WTC11 (cell line): ENCODE measurements at regions not wholly inside any gene's neighbourhood (a gene's known extent, or its start where the extent isn't known, plus 50 kb on each side); places are given as distances from the start of the nearest gene placed in this dataset.

Experiments used
- FOXP4 ChIP-seq: sonication (generic); formaldehyde crosslinking; IDR thresholded peaks from 2 replicates; pipeline ENCODE4 v1.8.0; 2022; ENCODE audit warnings: mild to moderate bottlenecking, missing genetic modification reagents
- NFE2L1 ChIP-seq: sonication (generic); formaldehyde crosslinking; IDR thresholded peaks from 2 replicates; pipeline ENCODE4 v1.8.1; 2023; ENCODE audit warnings: missing genetic modification reagents
- NR2C2 ChIP-seq: sonication (generic); formaldehyde crosslinking; IDR thresholded peaks from 2 replicates; pipeline ENCODE4 v1.8.0; 2022; ENCODE audit warnings: mild to moderate bottlenecking, missing genetic modification reagents
- TF ChIP-seq, protein P1 (sequence below): sonication (generic); formaldehyde crosslinking; IDR thresholded peaks from 2 replicates; pipeline ENCODE4 v1.8.0; 2022; ENCODE audit warnings: mild to moderate bottlenecking, missing genetic modification reagents
- TF ChIP-seq, protein P2 (sequence below): sonication (generic); formaldehyde crosslinking; IDR thresholded peaks from 2 replicates; pipeline ENCODE4 v1.8.1; 2022; ENCODE audit warnings: low read depth, missing genetic modification reagents, borderline replicate concordance
- TF ChIP-seq, protein P3 (sequence below): sonication (generic); formaldehyde crosslinking; IDR thresholded peaks from 2 replicates; pipeline ENCODE4 v1.8.1; 2022; ENCODE audit warnings: missing genetic modification reagents, borderline replicate concordance
- TF ChIP-seq, protein P4 (sequence below): fragments of 200-600 bp; IDR thresholded peaks from 2 replicates; pipeline ENCODE4 v1.8.0; 2022; ENCODE audit warnings: antibody characterized with exemption

GRCh38 chr3:18751514-18751913, 326.4 kb upstream of the SATB1 start:
- TF ChIP-seq, protein P1, sequence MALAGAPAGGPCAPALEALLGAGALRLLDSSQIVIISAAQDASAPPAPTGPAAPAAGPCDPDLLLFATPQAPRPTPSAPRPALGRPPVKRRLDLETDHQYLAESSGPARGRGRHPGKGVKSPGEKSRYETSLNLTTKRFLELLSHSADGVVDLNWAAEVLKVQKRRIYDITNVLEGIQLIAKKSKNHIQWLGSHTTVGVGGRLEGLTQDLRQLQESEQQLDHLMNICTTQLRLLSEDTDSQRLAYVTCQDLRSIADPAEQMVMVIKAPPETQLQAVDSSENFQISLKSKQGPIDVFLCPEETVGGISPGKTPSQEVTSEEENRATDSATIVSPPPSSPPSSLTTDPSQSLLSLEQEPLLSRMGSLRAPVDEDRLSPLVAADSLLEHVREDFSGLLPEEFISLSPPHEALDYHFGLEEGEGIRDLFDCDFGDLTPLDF (CRISPR knock-in tag) = no peak
- TF ChIP-seq, protein P2, sequence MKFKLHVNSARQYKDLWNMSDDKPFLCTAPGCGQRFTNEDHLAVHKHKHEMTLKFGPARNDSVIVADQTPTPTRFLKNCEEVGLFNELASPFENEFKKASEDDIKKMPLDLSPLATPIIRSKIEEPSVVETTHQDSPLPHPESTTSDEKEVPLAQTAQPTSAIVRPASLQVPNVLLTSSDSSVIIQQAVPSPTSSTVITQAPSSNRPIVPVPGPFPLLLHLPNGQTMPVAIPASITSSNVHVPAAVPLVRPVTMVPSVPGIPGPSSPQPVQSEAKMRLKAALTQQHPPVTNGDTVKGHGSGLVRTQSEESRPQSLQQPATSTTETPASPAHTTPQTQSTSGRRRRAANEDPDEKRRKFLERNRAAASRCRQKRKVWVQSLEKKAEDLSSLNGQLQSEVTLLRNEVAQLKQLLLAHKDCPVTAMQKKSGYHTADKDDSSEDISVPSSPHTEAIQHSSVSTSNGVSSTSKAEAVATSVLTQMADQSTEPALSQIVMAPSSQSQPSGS = no peak
- no peak for TF ChIP-seq NR2C2 (CRISPR knock-in tag)
- TF ChIP-seq, protein P3, sequence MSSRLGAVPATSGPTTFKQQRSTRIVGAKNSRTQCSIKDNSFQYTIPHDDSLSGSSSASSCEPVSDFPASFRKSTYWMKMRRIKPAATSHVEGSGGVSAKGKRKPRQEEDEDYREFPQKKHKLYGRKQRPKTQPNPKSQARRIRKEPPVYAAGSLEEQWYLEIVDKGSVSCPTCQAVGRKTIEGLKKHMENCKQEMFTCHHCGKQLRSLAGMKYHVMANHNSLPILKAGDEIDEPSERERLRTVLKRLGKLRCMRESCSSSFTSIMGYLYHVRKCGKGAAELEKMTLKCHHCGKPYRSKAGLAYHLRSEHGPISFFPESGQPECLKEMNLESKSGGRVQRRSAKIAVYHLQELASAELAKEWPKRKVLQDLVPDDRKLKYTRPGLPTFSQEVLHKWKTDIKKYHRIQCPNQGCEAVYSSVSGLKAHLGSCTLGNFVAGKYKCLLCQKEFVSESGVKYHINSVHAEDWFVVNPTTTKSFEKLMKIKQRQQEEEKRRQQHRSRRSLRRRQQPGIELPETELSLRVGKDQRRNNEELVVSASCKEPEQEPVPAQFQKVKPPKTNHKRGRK (CRISPR knock-in tag) = no peak
- TF ChIP-seq, protein P4, sequence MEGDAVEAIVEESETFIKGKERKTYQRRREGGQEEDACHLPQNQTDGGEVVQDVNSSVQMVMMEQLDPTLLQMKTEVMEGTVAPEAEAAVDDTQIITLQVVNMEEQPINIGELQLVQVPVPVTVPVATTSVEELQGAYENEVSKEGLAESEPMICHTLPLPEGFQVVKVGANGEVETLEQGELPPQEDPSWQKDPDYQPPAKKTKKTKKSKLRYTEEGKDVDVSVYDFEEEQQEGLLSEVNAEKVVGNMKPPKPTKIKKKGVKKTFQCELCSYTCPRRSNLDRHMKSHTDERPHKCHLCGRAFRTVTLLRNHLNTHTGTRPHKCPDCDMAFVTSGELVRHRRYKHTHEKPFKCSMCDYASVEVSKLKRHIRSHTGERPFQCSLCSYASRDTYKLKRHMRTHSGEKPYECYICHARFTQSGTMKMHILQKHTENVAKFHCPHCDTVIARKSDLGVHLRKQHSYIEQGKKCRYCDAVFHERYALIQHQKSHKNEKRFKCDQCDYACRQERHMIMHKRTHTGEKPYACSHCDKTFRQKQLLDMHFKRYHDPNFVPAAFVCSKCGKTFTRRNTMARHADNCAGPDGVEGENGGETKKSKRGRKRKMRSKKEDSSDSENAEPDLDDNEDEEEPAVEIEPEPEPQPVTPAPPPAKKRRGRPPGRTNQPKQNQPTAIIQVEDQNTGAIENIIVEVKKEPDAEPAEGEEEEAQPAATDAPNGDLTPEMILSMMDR = no peak
- no peak for TF ChIP-seq FOXP4 (CRISPR knock-in tag)
- no peak for TF ChIP-seq NFE2L1 (CRISPR knock-in tag)
